HCT116 (cell line): ENCODE measurements at regions not wholly inside any gene's neighbourhood (a gene's known extent, or its start where the extent isn't known, plus 50 kb on each side); places are given as distances from the start of the nearest gene placed in this dataset.
"Not testable (repeated sequence)": the region's sequence is repeated elsewhere in the genome, so short reads cannot be mapped to it uniquely, and the experiment has no call there.

Experiments used
- ATAC-seq: fragments of 200-7000 bp; cut with Tn5 transposase; 2 replicates; pipeline ENCODE4 v1.9.1; 2020; ENCODE audit warnings: mild to moderate bottlenecking, moderate library complexity
- BruUV-seq: library from RNA; stranded (reverse); fragments of 400-500 nt; replicated peaks from 2 replicates; lab custom pipeline; 2021; lab: Mats Ljungman, UMichigan
- CTCF ChIA-PET: fragments of 300-600 bp; sonication (Branson Sonifier 250); formaldehyde crosslinking; loops from one replicate; lab custom pipeline; 2021; ENCODE audit warnings: antibody characterized with exemption; lab: Charles Lee
- POLR2A ChIA-PET: fragments of 300-600, 350-600 bp; sonication (Branson Sonifier 250); formaldehyde crosslinking; loops from one replicate; lab custom pipeline; 2021; ENCODE audit warnings: antibody characterized with exemption; lab: Charles Lee
- RAD21 ChIA-PET, 2 experiments: fragments of 300-600 bp; sonication (Branson Sonifier 250); formaldehyde crosslinking; loops; one replicate each; lab custom pipeline; 2023; ENCODE audit warnings: low total read pairs in 2 of 2; ENCODE audit not compliant: uncharacterized antibody in 2 of 2, unreplicated experiment in 2 of 2, low non-redundant PET in 1 of 2; lab: Charles Lee
- DNase-seq: peaks from one replicate; pipeline ENCODE4 v3.0.0-alpha.2; 2010; ENCODE audit warnings: low read depth, low spot score
- H2AFZ ChIP-seq: fragments of 200-600 bp; shearing (Covaris generic), sonication (generic); 2 replicates; pipeline ENCODE4 v1.6.1; 2017; ENCODE audit warnings: low read depth, mixed run types, mixed read lengths, antibody characterized with exemption, low read length; ENCODE audit not compliant: poor library complexity, severe bottlenecking
- H3K27ac ChIP-seq: 2 replicates; pipeline ENCODE4 v1.5.1; 2012; ENCODE audit warnings: low read depth, low read length
- H3K27me3 ChIP-seq: fragments of 200-600 bp; sonication (generic); 2 replicates; pipeline ENCODE4 v1.6.1; 2016; ENCODE audit warnings: mixed run types, low read length, mixed read lengths; ENCODE audit not compliant: insufficient read depth
- H3K36me3 ChIP-seq, 2 experiments: fragments of 200-500 bp in 1 of 2; fragments of 200-600 bp in 1 of 2; sonication (Bioruptor generic) in 1 of 2; sonication (generic) in 1 of 2; 2 replicates each; pipeline versions ENCODE4 v1.5.1 to v1.6.1; 2014 to 2016; ENCODE audit warnings: low read length in 2 of 2, inconsistent platforms in 1 of 2, mixed read lengths in 1 of 2, mixed run types in 1 of 2; ENCODE audit not compliant: insufficient read depth in 2 of 2, control insufficient read depth in 1 of 2
- H3K4me1 ChIP-seq, 2 experiments: fragments of 200-600 bp in 1 of 2; sonication (generic) in 1 of 2; 2 replicates each; pipeline versions ENCODE4 v1.5.1 to v1.6.1; 2012 to 2017; ENCODE audit warnings: low read length in 2 of 2, inconsistent platforms in 1 of 2, mild to moderate bottlenecking in 1 of 2, mixed read lengths in 1 of 2, mixed run types in 1 of 2, moderate library complexity in 1 of 2; ENCODE audit not compliant: insufficient read depth in 2 of 2, control insufficient read depth in 1 of 2
- H3K4me2 ChIP-seq: fragments of 200-600 bp; sonication (generic); 2 replicates; pipeline ENCODE4 v1.6.1; 2017; ENCODE audit warnings: mixed run types, low read length, mixed read lengths
- H3K4me3 ChIP-seq, 2 experiments: fragments of 200-600 bp in 1 of 2; sonication (generic) in 1 of 2; replicated peaks in 1 of 2; 2 replicates each; pipeline ENCODE4 v1.5.1; 2011 to 2016; ENCODE audit warnings: low read length in 2 of 2, control low read depth in 1 of 2, low read depth in 1 of 2, mild to moderate bottlenecking in 1 of 2, mixed read lengths in 1 of 2, mixed run types in 1 of 2
- H3K79me2 ChIP-seq: fragments of 200-600 bp; sonication (generic); 2 replicates; pipeline ENCODE4 v1.6.1; 2017; ENCODE audit warnings: mild to moderate bottlenecking, mixed run types, low read length, moderate library complexity, mixed read lengths; ENCODE audit not compliant: insufficient read depth
- H3K9ac ChIP-seq: fragments of 200-600 bp; sonication (generic); 2 replicates; pipeline ENCODE4 v1.6.1; 2016; ENCODE audit warnings: low read length, mixed read lengths
- H3K9me2 ChIP-seq: fragments of 200-600 bp; sonication (generic), shearing (Covaris generic); 2 replicates; pipeline ENCODE4 v1.6.1; 2017; ENCODE audit warnings: mixed run types, mild to moderate bottlenecking, moderate library complexity; ENCODE audit not compliant: insufficient read depth
- H3K9me3 ChIP-seq, 2 experiments: fragments of 200-500 bp in 1 of 2; fragments of 200-600 bp in 1 of 2; sonication (Bioruptor generic) in 1 of 2; sonication (generic) in 1 of 2; 2 replicates each; pipeline ENCODE4 v1.6.1; 2014 to 2017; ENCODE audit warnings: low read length in 2 of 2, mixed read lengths in 2 of 2, inconsistent platforms in 1 of 2, low read depth in 1 of 2, mild to moderate bottlenecking in 1 of 2, mixed run types in 1 of 2, moderate library complexity in 1 of 2; ENCODE audit not compliant: control insufficient read depth in 1 of 2, insufficient read depth in 1 of 2
- H4K20me1 ChIP-seq: fragments of 200-600 bp; sonication (generic), shearing (Covaris generic); 2 replicates; pipeline ENCODE4 v1.6.1; 2017; ENCODE audit warnings: mixed run types, mild to moderate bottlenecking, moderate library complexity; ENCODE audit not compliant: insufficient read depth
- CEBPB ChIP-seq: IDR thresholded peaks from 2 replicates; pipeline ENCODE4 v1.6.1; 2012; ENCODE audit warnings: low read depth
- EGR1 ChIP-seq: IDR thresholded peaks from 2 replicates; pipeline ENCODE4 v1.6.1; 2012; ENCODE audit warnings: low read depth
- FOSL1 ChIP-seq: IDR thresholded peaks from 2 replicates; pipeline ENCODE4 v1.6.1; 2012; ENCODE audit warnings: low read depth
- POLR2A ChIP-seq: IDR thresholded peaks from 2 replicates; pipeline ENCODE4 v1.7.0; 2011; ENCODE audit warnings: borderline replicate concordance; ENCODE audit not compliant: insufficient read depth, insufficient read length; ENCODE audit errors: extremely low read depth
- RAD21 ChIP-seq: IDR thresholded peaks from 2 replicates; pipeline ENCODE4 v1.6.1; 2012; ENCODE audit warnings: low read depth, mild to moderate bottlenecking
- SIN3A ChIP-seq: IDR thresholded peaks from 2 replicates; pipeline ENCODE4 v1.6.1; 2012; ENCODE audit warnings: low read depth
- TCF7L2 ChIP-seq: IDR thresholded peaks from 2 replicates; pipeline ENCODE4 v1.7.0; 2011; ENCODE audit warnings: borderline replicate concordance, inconsistent platforms; ENCODE audit not compliant: insufficient read depth, insufficient read length; ENCODE audit errors: extremely low read depth
- YY1 ChIP-seq: IDR thresholded peaks from 2 replicates; pipeline ENCODE4 v1.6.1; 2011; ENCODE audit warnings: low read length, low read depth, moderate library complexity, mild to moderate bottlenecking; ENCODE audit not compliant: insufficient replicate concordance; ENCODE audit errors: extremely low read depth
- ZNF274 ChIP-seq: fragments of 200-500 bp; sonication (Bioruptor generic); IDR thresholded peaks from 2 replicates; pipeline ENCODE4 v1.6.1; 2014; ENCODE audit warnings: mild to moderate bottlenecking, low read depth, low read length, inconsistent platforms
- intact Hi-C: fragments of 100-400 bp; cut with micrococcal nuclease; formaldehyde crosslinking; loops from 2 replicates; pipeline ENCODE4 v1.10.0; 2022
- TF ChIP-seq, protein P1 (sequence below): IDR thresholded peaks from 2 replicates; pipeline ENCODE4 v1.6.1; 2012; ENCODE audit warnings: low read depth
- TF ChIP-seq, protein P2 (sequence below), 3 experiments: fragments of 200-600 bp in 1 of 3; sonication (generic) in 1 of 3; IDR thresholded peaks in 2 of 3; conservative IDR thresholded peaks in 1 of 3; 2 replicates each; pipeline ENCODE4 v1.5.1; 2012 to 2017; ENCODE audit warnings: low read depth in 2 of 3, low read length in 2 of 3, antibody characterized with exemption in 1 of 3, borderline replicate concordance in 1 of 3, control low read depth in 1 of 3, mild to moderate bottlenecking in 1 of 3, mixed read lengths in 1 of 3, mixed run types in 1 of 3, moderate library complexity in 1 of 3; ENCODE audit not compliant: insufficient read depth in 1 of 3
- TF ChIP-seq, protein P3 (sequence below): IDR thresholded peaks from 2 replicates; pipeline ENCODE4 v1.6.1; 2012

DNA sequence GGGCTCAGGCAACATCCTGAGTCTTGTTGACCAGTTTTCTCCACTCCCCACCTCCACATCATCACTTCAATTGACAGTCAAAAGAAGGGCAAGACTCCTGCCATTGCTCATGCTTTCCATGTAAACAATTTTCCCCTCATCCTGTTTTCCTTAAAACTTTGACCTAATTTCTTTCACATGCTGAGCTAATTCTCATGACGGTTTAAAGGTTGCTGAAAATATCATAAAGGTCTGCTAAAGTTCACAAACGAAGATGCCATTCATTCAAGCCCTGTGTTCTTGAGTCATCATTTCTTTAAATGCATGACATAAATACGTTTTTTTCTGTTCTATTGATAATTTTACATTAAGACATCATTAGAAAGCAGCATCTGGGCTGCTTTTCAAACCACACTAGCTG, 353.9 kb downstream of the NKX6-1 start:
- intact Hi-C loops, result no loop called here
- no peak for TF ChIP-seq TCF7L2
- TF ChIP-seq ZNF274, result no peak
- TF ChIP-seq EGR1, result no peak
- TF ChIP-seq, protein P1, sequence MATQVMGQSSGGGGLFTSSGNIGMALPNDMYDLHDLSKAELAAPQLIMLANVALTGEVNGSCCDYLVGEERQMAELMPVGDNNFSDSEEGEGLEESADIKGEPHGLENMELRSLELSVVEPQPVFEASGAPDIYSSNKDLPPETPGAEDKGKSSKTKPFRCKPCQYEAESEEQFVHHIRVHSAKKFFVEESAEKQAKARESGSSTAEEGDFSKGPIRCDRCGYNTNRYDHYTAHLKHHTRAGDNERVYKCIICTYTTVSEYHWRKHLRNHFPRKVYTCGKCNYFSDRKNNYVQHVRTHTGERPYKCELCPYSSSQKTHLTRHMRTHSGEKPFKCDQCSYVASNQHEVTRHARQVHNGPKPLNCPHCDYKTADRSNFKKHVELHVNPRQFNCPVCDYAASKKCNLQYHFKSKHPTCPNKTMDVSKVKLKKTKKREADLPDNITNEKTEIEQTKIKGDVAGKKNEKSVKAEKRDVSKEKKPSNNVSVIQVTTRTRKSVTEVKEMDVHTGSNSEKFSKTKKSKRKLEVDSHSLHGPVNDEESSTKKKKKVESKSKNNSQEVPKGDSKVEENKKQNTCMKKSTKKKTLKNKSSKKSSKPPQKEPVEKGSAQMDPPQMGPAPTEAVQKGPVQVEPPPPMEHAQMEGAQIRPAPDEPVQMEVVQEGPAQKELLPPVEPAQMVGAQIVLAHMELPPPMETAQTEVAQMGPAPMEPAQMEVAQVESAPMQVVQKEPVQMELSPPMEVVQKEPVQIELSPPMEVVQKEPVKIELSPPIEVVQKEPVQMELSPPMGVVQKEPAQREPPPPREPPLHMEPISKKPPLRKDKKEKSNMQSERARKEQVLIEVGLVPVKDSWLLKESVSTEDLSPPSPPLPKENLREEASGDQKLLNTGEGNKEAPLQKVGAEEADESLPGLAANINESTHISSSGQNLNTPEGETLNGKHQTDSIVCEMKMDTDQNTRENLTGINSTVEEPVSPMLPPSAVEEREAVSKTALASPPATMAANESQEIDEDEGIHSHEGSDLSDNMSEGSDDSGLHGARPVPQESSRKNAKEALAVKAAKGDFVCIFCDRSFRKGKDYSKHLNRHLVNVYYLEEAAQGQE, result no peak
- TF ChIP-seq YY1, result no peak
- no peak for TF ChIP-seq SIN3A
- TF ChIP-seq POLR2A, result no peak
- TF ChIP-seq, protein P2, sequence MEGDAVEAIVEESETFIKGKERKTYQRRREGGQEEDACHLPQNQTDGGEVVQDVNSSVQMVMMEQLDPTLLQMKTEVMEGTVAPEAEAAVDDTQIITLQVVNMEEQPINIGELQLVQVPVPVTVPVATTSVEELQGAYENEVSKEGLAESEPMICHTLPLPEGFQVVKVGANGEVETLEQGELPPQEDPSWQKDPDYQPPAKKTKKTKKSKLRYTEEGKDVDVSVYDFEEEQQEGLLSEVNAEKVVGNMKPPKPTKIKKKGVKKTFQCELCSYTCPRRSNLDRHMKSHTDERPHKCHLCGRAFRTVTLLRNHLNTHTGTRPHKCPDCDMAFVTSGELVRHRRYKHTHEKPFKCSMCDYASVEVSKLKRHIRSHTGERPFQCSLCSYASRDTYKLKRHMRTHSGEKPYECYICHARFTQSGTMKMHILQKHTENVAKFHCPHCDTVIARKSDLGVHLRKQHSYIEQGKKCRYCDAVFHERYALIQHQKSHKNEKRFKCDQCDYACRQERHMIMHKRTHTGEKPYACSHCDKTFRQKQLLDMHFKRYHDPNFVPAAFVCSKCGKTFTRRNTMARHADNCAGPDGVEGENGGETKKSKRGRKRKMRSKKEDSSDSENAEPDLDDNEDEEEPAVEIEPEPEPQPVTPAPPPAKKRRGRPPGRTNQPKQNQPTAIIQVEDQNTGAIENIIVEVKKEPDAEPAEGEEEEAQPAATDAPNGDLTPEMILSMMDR (IDR thresholded peaks at IDR 0.05 in 2 of 3, conservative IDR thresholded peaks at IDR 0.05 in 1 of 3; ENCODE audit: borderline replicate concordance in 1 of 3, insufficient read depth in 1 of 3, low read depth in 2 of 3, low read length in 2 of 3), result no peak
- TF ChIP-seq, protein P3, sequence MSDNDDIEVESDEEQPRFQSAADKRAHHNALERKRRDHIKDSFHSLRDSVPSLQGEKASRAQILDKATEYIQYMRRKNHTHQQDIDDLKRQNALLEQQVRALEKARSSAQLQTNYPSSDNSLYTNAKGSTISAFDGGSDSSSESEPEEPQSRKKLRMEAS, result no peak
- TF ChIP-seq FOSL1, result no peak
- no peak for TF ChIP-seq RAD21
- no peak for TF ChIP-seq CEBPB
- TF ChIP-seq, all 23 proteins: peak for 0
- Histone ChIP-seq H3K79me2 (no peaks in the 10 kb centered on the region), H3K9me3 (no peaks in the 10 kb centered on the region), H3K4me2 (no peak overlapping the region), H3K4me1 (no peaks in the 10 kb centered on the region), H3K36me3 (no peaks in the 10 kb centered on the region), H3K9me2 (no peaks in the 10 kb centered on the region), H4K20me1 (no peaks in the 10 kb centered on the region), H3K27me3 (no peaks in the 10 kb centered on the region), H3K27ac (no peak overlapping the region), H2AFZ (no peak overlapping the region), H3K4me3 (no peak overlapping the region), H3K9ac (no peak overlapping the region)
- no peak for DNase-seq
- ChIA-PET CTCF (no interaction called here), RAD21 (no interaction called here), POLR2A (no interaction called here)
- ATAC-seq, result no peak
- BruUV-seq, result no TSS peak

DNA sequence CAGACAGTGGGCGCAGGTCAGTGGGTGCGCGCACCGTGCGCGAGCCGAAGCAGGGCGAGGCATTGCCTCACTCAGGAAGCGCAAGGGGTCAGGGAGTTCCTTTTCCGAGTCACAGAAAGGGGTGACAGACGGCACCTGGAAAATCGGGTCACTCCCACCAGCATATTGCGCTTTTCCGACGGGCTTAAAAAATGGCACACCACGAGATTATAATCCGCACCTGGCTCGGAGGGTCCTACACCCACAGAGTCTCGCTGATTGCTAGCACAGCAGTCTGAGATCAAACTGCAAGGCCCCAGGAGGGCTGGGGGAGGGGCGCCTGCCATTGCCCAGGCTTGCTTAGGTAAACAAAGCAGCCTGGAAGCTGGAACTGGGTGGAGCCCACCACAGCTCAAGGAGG, 372.2 kb downstream of the NKX6-1 start:
- POLR2A ChIA-PET, H3K27ac ChIP-seq, H3K9me3 ChIP-seq, H2AFZ ChIP-seq, ATAC-seq, H3K36me3 ChIP-seq, RAD21 ChIA-PET, H4K20me1 ChIP-seq, H3K4me2 ChIP-seq, H3K9ac ChIP-seq, intact Hi-C loops, H3K79me2 ChIP-seq, BruUV-seq, DNase-seq, H3K27me3 ChIP-seq, H3K4me3 ChIP-seq, CTCF ChIA-PET, H3K9me2 ChIP-seq, H3K4me1 ChIP-seq: not testable (repeated sequence)
